ENCODE measurements at regions not wholly inside any gene's neighbourhood (a gene's known extent, or its start where the extent isn't known, plus 50 kb on each side); places are given as distances from the start of the nearest gene placed in this dataset.

DNA sequence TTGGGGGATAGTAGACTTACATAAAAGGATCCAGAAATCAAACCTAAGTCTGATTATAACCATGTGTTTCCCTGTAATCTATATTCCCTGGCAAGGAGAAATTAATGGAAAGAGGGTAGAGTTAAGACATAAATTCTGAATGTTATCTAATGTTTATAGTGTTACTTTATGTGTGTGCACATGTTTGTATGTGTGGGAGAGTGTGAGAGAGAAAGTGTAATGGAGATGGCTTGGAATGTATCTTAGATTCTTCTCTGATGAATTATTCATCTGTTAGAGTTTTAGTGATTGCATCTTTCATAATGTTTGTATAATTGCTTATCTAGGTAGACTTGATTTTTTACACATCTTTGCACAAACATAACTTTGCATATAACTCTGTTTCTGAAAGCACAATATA is 490.9 kb downstream of the FLRT2 start:
- no peak for TF ChIP-seq EZH2phosphoT487 (IDR thresholded peaks at IDR 0.05)
- TF ChIP-seq, protein P1, sequence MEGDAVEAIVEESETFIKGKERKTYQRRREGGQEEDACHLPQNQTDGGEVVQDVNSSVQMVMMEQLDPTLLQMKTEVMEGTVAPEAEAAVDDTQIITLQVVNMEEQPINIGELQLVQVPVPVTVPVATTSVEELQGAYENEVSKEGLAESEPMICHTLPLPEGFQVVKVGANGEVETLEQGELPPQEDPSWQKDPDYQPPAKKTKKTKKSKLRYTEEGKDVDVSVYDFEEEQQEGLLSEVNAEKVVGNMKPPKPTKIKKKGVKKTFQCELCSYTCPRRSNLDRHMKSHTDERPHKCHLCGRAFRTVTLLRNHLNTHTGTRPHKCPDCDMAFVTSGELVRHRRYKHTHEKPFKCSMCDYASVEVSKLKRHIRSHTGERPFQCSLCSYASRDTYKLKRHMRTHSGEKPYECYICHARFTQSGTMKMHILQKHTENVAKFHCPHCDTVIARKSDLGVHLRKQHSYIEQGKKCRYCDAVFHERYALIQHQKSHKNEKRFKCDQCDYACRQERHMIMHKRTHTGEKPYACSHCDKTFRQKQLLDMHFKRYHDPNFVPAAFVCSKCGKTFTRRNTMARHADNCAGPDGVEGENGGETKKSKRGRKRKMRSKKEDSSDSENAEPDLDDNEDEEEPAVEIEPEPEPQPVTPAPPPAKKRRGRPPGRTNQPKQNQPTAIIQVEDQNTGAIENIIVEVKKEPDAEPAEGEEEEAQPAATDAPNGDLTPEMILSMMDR (IDR thresholded peaks at IDR 0.05) = no peak

Data from neural progenitor cell (in vitro differentiated cells).